ENCODE measurements at regions not wholly inside any gene's neighbourhood (a gene's known extent, or its start where the extent isn't known, plus 50 kb on each side); places are given as distances from the start of the nearest gene placed in this dataset.
"Not testable (repeated sequence)": the region's sequence is repeated elsewhere in the genome, so short reads cannot be mapped to it uniquely, and the experiment has no call there.

- Mint-ChIP-seq H3K9me3 (ENCODE audit: unreplicated experiment) (peaks cover 4% of the 10 kb centered on the region), H3K4me3 (ENCODE audit: unreplicated experiment) (no peak overlapping the region), H3K27ac (ENCODE audit: unreplicated experiment) (no peak overlapping the region), H3K36me3 (ENCODE audit: low read depth, unreplicated experiment) (no peaks in the 10 kb centered on the region), H3K27me3 (ENCODE audit: unreplicated experiment) (no peaks in the 10 kb centered on the region), H3K4me1 (ENCODE audit: unreplicated experiment) (no peaks in the 10 kb centered on the region)
- no peak for DNase-seq (ENCODE audit: low spot score)
- TF ChIP-seq, protein P1, sequence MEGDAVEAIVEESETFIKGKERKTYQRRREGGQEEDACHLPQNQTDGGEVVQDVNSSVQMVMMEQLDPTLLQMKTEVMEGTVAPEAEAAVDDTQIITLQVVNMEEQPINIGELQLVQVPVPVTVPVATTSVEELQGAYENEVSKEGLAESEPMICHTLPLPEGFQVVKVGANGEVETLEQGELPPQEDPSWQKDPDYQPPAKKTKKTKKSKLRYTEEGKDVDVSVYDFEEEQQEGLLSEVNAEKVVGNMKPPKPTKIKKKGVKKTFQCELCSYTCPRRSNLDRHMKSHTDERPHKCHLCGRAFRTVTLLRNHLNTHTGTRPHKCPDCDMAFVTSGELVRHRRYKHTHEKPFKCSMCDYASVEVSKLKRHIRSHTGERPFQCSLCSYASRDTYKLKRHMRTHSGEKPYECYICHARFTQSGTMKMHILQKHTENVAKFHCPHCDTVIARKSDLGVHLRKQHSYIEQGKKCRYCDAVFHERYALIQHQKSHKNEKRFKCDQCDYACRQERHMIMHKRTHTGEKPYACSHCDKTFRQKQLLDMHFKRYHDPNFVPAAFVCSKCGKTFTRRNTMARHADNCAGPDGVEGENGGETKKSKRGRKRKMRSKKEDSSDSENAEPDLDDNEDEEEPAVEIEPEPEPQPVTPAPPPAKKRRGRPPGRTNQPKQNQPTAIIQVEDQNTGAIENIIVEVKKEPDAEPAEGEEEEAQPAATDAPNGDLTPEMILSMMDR (IDR thresholded peaks at IDR 0.05; ENCODE audit: unreplicated experiment) = no peak
Measured at GRCh38 chr3:6468589-6468988, 392.3 kb upstream of the GRM7 start.

GRCh38 chr3:6471744-6472143 lies 389.2 kb upstream of the GRM7 start:
- H3K36me3 Mint-ChIP-seq (ENCODE audit: low read depth, unreplicated experiment) = no peaks in the 10 kb centered on the region
- H3K27ac Mint-ChIP-seq (ENCODE audit: unreplicated experiment) = no peak overlapping the region
- peaks cover 4% of the 10 kb centered on the region for H3K9me3 Mint-ChIP-seq (ENCODE audit: unreplicated experiment)
- DNase-seq (ENCODE audit: low spot score) = no peak
- TF ChIP-seq, protein P1 (IDR thresholded peaks at IDR 0.05; ENCODE audit: unreplicated experiment) = no peak
- no peaks in the 10 kb centered on the region for H3K27me3 Mint-ChIP-seq (ENCODE audit: unreplicated experiment)
- H3K4me1 Mint-ChIP-seq (ENCODE audit: unreplicated experiment) = no peaks in the 10 kb centered on the region
- no peak overlapping the region for H3K4me3 Mint-ChIP-seq (ENCODE audit: unreplicated experiment)

GRCh38 chr3:6490487-6491327 lies 370.2 kb upstream of the GRM7 start:
- H3K9me3 Mint-ChIP-seq (ENCODE audit: unreplicated experiment); H3K4me1 Mint-ChIP-seq (ENCODE audit: unreplicated experiment); H3K27me3 Mint-ChIP-seq (ENCODE audit: unreplicated experiment); H3K36me3 Mint-ChIP-seq (ENCODE audit: low read depth, unreplicated experiment): not testable (repeated sequence)
- peak; percentile 7 for DNase-seq (ENCODE audit: low spot score)
- H3K27ac Mint-ChIP-seq (ENCODE audit: unreplicated experiment) = peak overlapping the region; percentile 89
- peak overlapping the region; percentile 86 for H3K4me3 Mint-ChIP-seq (ENCODE audit: unreplicated experiment)

DNA sequence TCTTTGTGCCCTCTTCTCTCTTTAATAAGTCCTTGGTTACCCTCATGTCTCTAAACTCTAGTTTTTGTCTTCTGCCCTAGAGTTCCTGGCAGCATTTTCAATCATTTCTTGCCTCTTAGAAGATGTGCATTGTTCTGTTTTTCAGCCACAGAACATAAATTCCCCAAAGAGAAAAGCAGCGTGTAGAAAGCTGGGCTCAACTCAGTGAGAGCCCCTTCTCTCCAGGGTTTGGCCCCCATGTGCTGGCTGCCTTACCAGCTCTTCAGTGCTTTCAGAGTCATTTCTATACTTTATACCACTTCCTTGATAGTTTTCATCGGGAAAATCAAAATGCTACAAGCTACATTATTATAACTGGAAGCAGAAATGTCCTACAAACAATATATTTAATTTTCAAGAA lies 369.1 kb upstream of the GRM7 start:
- TF ChIP-seq, protein P1 (IDR thresholded peaks at IDR 0.05; ENCODE audit: unreplicated experiment) = no peak
- H3K27me3 Mint-ChIP-seq (ENCODE audit: unreplicated experiment) = peaks cover 3% of the 10 kb centered on the region
- peaks cover 4% of the 10 kb centered on the region for H3K9me3 Mint-ChIP-seq (ENCODE audit: unreplicated experiment)
- H3K36me3 Mint-ChIP-seq (ENCODE audit: low read depth, unreplicated experiment) = peaks cover 4% of the 10 kb centered on the region
- no peak overlapping the region for H3K27ac Mint-ChIP-seq (ENCODE audit: unreplicated experiment)
- peaks cover 3% of the 10 kb centered on the region for H3K4me1 Mint-ChIP-seq (ENCODE audit: unreplicated experiment)
- H3K4me3 Mint-ChIP-seq (ENCODE audit: unreplicated experiment) = peak overlapping the region; percentile 27
- DNase-seq (ENCODE audit: low spot score) = no peak

GRCh38 chr3:6492306-6492705 lies 368.6 kb upstream of the GRM7 start:
- H3K27me3 Mint-ChIP-seq (ENCODE audit: unreplicated experiment) = peaks cover 3% of the 10 kb centered on the region
- peaks cover 4% of the 10 kb centered on the region for H3K9me3 Mint-ChIP-seq (ENCODE audit: unreplicated experiment)
- DNase-seq (ENCODE audit: low spot score) = no peak
- H3K4me3 Mint-ChIP-seq (ENCODE audit: unreplicated experiment) = no peak overlapping the region
- peaks cover 4% of the 10 kb centered on the region for H3K36me3 Mint-ChIP-seq (ENCODE audit: low read depth, unreplicated experiment)
- H3K27ac Mint-ChIP-seq (ENCODE audit: unreplicated experiment) = no peak overlapping the region
- H3K4me1 Mint-ChIP-seq (ENCODE audit: unreplicated experiment) = peaks cover 3% of the 10 kb centered on the region
- TF ChIP-seq, protein P1 (IDR thresholded peaks at IDR 0.05; ENCODE audit: unreplicated experiment) = no peak

GRCh38 chr3:6498944-6499343 lies 362.0 kb upstream of the GRM7 start:
- H3K27me3 Mint-ChIP-seq (ENCODE audit: unreplicated experiment); H3K27ac Mint-ChIP-seq (ENCODE audit: unreplicated experiment); H3K4me1 Mint-ChIP-seq (ENCODE audit: unreplicated experiment); H3K4me3 Mint-ChIP-seq (ENCODE audit: unreplicated experiment); H3K36me3 Mint-ChIP-seq (ENCODE audit: low read depth, unreplicated experiment); DNase-seq (ENCODE audit: low spot score): not testable (repeated sequence)
- peaks cover 20% of the 10 kb centered on the region for H3K9me3 Mint-ChIP-seq (ENCODE audit: unreplicated experiment)
